H9 (cell line): ENCODE measurements at regions not wholly inside any gene's neighbourhood (a gene's known extent, or its start where the extent isn't known, plus 50 kb on each side); places are given as distances from the start of the nearest gene placed in this dataset.

Experiments used
- DNase-seq: peaks from one replicate; pipeline ENCODE4 v3.0.0-alpha.2; 2017
- H2AFZ ChIP-seq: one replicate; pipeline ENCODE4 v1.6.1; 2013; ENCODE audit warnings: mild to moderate bottlenecking, low read length, control low read depth, moderate library complexity
- H2AK5ac ChIP-seq: 2 replicates; pipeline ENCODE4 v1.6.1; 2013; ENCODE audit warnings: low read length, control low read depth, mixed read lengths; ENCODE audit not compliant: insufficient read length
- H2BK120ac ChIP-seq: one replicate; pipeline ENCODE4 v1.6.1; 2013; ENCODE audit warnings: low read depth, mild to moderate bottlenecking, low read length, control low read depth, inconsistent platforms; ENCODE audit not compliant: poor library complexity, severe bottlenecking
- H2BK12ac ChIP-seq: 2 replicates; pipeline ENCODE4 v1.6.1; 2013; ENCODE audit warnings: low read length, control low read depth, mixed read lengths, low read depth; ENCODE audit not compliant: insufficient read length
- H2BK15ac ChIP-seq: 2 replicates; pipeline ENCODE4 v1.6.1; 2013; ENCODE audit warnings: low read depth, low read length, control low read depth
- H2BK20ac ChIP-seq: one replicate; pipeline ENCODE4 v1.6.1; 2013; ENCODE audit warnings: low read depth, mild to moderate bottlenecking, low read length, control low read depth, inconsistent platforms; ENCODE audit not compliant: poor library complexity, severe bottlenecking
- H2BK5ac ChIP-seq: 2 replicates; pipeline ENCODE4 v1.6.1; 2013; ENCODE audit warnings: low read length, control low read depth, mixed read lengths; ENCODE audit not compliant: insufficient read length
- H3K14ac ChIP-seq: 2 replicates; pipeline ENCODE4 v1.6.1; 2013; ENCODE audit warnings: low read length, control low read depth; ENCODE audit not compliant: insufficient read depth
- H3K18ac ChIP-seq: 2 replicates; pipeline ENCODE4 v1.6.1; 2013; ENCODE audit warnings: low read depth, mild to moderate bottlenecking, mixed read lengths, low read length, control low read depth; ENCODE audit not compliant: insufficient read length
- H3K23ac ChIP-seq: 2 replicates; pipeline ENCODE4 v1.6.1; 2013; ENCODE audit warnings: low read length, control low read depth, mixed read lengths, low read depth; ENCODE audit not compliant: insufficient read length
- H3K23me2 ChIP-seq: 2 replicates; pipeline ENCODE4 v1.6.1; 2013; ENCODE audit warnings: low read depth, mild to moderate bottlenecking, mixed read lengths, low read length, control low read depth; ENCODE audit not compliant: insufficient read length, poor library complexity, severe bottlenecking
- H3K27ac ChIP-seq: 2 replicates; pipeline ENCODE4 v1.5.1; 2013; ENCODE audit warnings: low read length, control low read depth, mixed read lengths, low read depth; ENCODE audit not compliant: insufficient read length
- H3K27me3 ChIP-seq: 2 replicates; pipeline ENCODE4 v1.6.1; 2013; ENCODE audit warnings: low read length, control low read depth, inconsistent platforms; ENCODE audit not compliant: insufficient read depth
- H3K4ac ChIP-seq: 2 replicates; pipeline ENCODE4 v1.6.1; 2013; ENCODE audit warnings: low read depth, mild to moderate bottlenecking, control low read depth, inconsistent platforms, low read length, moderate library complexity
- H3K4me1 ChIP-seq: 2 replicates; pipeline ENCODE4 v1.6.1; 2013; ENCODE audit warnings: low read length, control low read depth, inconsistent platforms; ENCODE audit not compliant: insufficient read depth
- H3K4me2 ChIP-seq: 2 replicates; pipeline ENCODE4 v1.6.1; 2013; ENCODE audit warnings: low read length, control low read depth, mixed read lengths; ENCODE audit not compliant: insufficient read length, insufficient read depth
- H3K56ac ChIP-seq: 2 replicates; pipeline ENCODE4 v1.6.1; 2013; ENCODE audit warnings: low read depth, mild to moderate bottlenecking, mixed read lengths, low read length, control low read depth; ENCODE audit not compliant: insufficient read length
- H3K79me1 ChIP-seq: 2 replicates; pipeline ENCODE4 v1.6.1; 2013; ENCODE audit warnings: low read depth, mild to moderate bottlenecking, moderate library complexity, low read length, control low read depth, inconsistent platforms; ENCODE audit not compliant: insufficient read depth, poor library complexity, severe bottlenecking
- H3K79me2 ChIP-seq: 2 replicates; pipeline ENCODE4 v1.6.1; 2013; ENCODE audit warnings: low read length, control low read depth, inconsistent platforms; ENCODE audit not compliant: insufficient read depth
- H3K9ac ChIP-seq: 2 replicates; pipeline ENCODE4 v1.6.1; 2013; ENCODE audit warnings: low read length, control low read depth, mixed read lengths; ENCODE audit not compliant: insufficient read length; ENCODE audit errors: extremely low read depth
- H3K9me3 ChIP-seq: one replicate; pipeline ENCODE4 v1.6.1; 2013; ENCODE audit warnings: low read depth, low read length, inconsistent platforms; ENCODE audit not compliant: control insufficient read depth
- H3T11ph ChIP-seq: one replicate; pipeline ENCODE4 v1.6.1; 2013; ENCODE audit warnings: mild to moderate bottlenecking, low read length, control low read depth, inconsistent platforms
- H4K20me1 ChIP-seq: one replicate; pipeline ENCODE4 v1.6.1; 2013; ENCODE audit not compliant: control insufficient read depth, insufficient read length, insufficient read depth
- H4K5ac ChIP-seq: 2 replicates; pipeline ENCODE4 v1.6.1; 2013; ENCODE audit warnings: low read depth, mild to moderate bottlenecking, mixed read lengths, low read length, control low read depth; ENCODE audit not compliant: insufficient read length
- H4K8ac ChIP-seq: replicated peaks from 2 replicates; pipeline ENCODE4 v1.6.1; 2013; ENCODE audit warnings: low read length, control low read depth, mixed read lengths, low read depth; ENCODE audit not compliant: insufficient read length
- H4K91ac ChIP-seq: 2 replicates; pipeline ENCODE4 v1.6.1; 2013; ENCODE audit warnings: low read depth, mild to moderate bottlenecking, moderate library complexity, mixed read lengths, low read length, control low read depth; ENCODE audit not compliant: insufficient read length
- H3K27ac Mint-ChIP-seq, 3 experiments: 2 replicates in 2 of 3; 3 replicates in 1 of 3; pipeline ENCODE4 v1.8.0; 2020 to 2021; ENCODE audit warnings: mixed read lengths in 3 of 3, mild to moderate bottlenecking in 1 of 3, moderate library complexity in 1 of 3
- H3K27me3 Mint-ChIP-seq: 2 replicates; pipeline ENCODE4 v1.8.0; 2021; ENCODE audit warnings: low read depth, mild to moderate bottlenecking, moderate library complexity, mixed read lengths
- H3K36me3 Mint-ChIP-seq, 3 experiments: 2 replicates in 2 of 3; 3 replicates in 1 of 3; pipeline ENCODE4 v1.8.0; 2020 to 2021; ENCODE audit warnings: low read depth in 3 of 3, mixed read lengths in 3 of 3; ENCODE audit not compliant: insufficient read depth in 1 of 3
- H3K4me1 Mint-ChIP-seq, 2 experiments: 2 replicates each; pipeline ENCODE4 v1.8.0; 2020; ENCODE audit warnings: mixed read lengths in 2 of 2
- H3K4me3 Mint-ChIP-seq, 2 experiments: 2 replicates in 1 of 2; 3 replicates in 1 of 2; pipeline ENCODE4 v1.8.0; 2020 to 2021; ENCODE audit warnings: mild to moderate bottlenecking in 2 of 2, mixed read lengths in 2 of 2, moderate library complexity in 1 of 2
- H3K9me3 Mint-ChIP-seq, 2 experiments: 2 replicates in 1 of 2; 3 replicates in 1 of 2; pipeline ENCODE4 v1.8.0; 2020; ENCODE audit warnings: mild to moderate bottlenecking in 2 of 2, mixed read lengths in 2 of 2, moderate library complexity in 1 of 2
- WGBS: extraction: QIAGEN DNeasy Blood & Tissue Kit; methylation state at CpG from one replicate; pipeline ENCODE4 v1.1.7; 2013; ENCODE audit warnings: missing lambda C conversion rate, low lambda C conversion rate, mixed read lengths; ENCODE audit not compliant: insufficient read length; ENCODE audit errors: extremely low coverage; 5-methylcytosine and 5-hydroxymethylcytosine counted together
- TF ChIP-seq, protein P1 (sequence below): fragments of 200-600 bp; sonication (generic); conservative IDR thresholded peaks from 3 replicates; pipeline ENCODE4 v1.8.0; 2021; ENCODE audit warnings: antibody characterized with exemption, mild to moderate bottlenecking

- Mint-ChIP-seq H3K4me3 (no peak overlapping the region), H3K27me3 (no peaks in the 10 kb centered on the region), H3K9me3 (no peaks in the 10 kb centered on the region), H3K4me1 (no peaks in the 10 kb centered on the region), H3K36me3 (no peaks in the 10 kb centered on the region), H3K27ac (no peak overlapping the region)
- Histone ChIP-seq H2AFZ (no peak overlapping the region), H3K23me2 (no peaks in the 10 kb centered on the region), H4K91ac (no peak overlapping the region), H2BK20ac (no peak overlapping the region), H4K8ac (no peak overlapping the region), H2BK12ac (no peak overlapping the region), H3K79me1 (no peaks in the 10 kb centered on the region), H2BK5ac (no peak overlapping the region), H3K9me3 (no peaks in the 10 kb centered on the region), H3K4me2 (no peak overlapping the region), H2BK120ac (no peak overlapping the region), H3K9ac (no peak overlapping the region), H3K18ac (no peak overlapping the region), H3K4me1 (no peaks in the 10 kb centered on the region), H2BK15ac (no peak overlapping the region), H3K27ac (no peak overlapping the region), H2AK5ac (no peak overlapping the region), H3T11ph (no peak overlapping the region), H4K20me1 (no peaks in the 10 kb centered on the region), H4K5ac (no peak overlapping the region), H3K4ac (no peak overlapping the region), H3K56ac (no peak overlapping the region), H3K14ac (no peak overlapping the region), H3K23ac (no peak overlapping the region), H3K79me2 (no peaks in the 10 kb centered on the region), H3K27me3 (no peaks in the 10 kb centered on the region)
- WGBS = no CpG with 5 or more reads among the region's 2 CpGs
- TF ChIP-seq, protein P1, sequence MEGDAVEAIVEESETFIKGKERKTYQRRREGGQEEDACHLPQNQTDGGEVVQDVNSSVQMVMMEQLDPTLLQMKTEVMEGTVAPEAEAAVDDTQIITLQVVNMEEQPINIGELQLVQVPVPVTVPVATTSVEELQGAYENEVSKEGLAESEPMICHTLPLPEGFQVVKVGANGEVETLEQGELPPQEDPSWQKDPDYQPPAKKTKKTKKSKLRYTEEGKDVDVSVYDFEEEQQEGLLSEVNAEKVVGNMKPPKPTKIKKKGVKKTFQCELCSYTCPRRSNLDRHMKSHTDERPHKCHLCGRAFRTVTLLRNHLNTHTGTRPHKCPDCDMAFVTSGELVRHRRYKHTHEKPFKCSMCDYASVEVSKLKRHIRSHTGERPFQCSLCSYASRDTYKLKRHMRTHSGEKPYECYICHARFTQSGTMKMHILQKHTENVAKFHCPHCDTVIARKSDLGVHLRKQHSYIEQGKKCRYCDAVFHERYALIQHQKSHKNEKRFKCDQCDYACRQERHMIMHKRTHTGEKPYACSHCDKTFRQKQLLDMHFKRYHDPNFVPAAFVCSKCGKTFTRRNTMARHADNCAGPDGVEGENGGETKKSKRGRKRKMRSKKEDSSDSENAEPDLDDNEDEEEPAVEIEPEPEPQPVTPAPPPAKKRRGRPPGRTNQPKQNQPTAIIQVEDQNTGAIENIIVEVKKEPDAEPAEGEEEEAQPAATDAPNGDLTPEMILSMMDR = no peak
- no peak for DNase-seq
Observed at GRCh38 chr4:126346654-126347053, 1031.9 kb downstream of the FAT4 start.
